ENCODE measurements at regions not wholly inside any gene's neighbourhood (a gene's known extent, or its start where the extent isn't known, plus 50 kb on each side); places are given as distances from the start of the nearest gene placed in this dataset.

DNA sequence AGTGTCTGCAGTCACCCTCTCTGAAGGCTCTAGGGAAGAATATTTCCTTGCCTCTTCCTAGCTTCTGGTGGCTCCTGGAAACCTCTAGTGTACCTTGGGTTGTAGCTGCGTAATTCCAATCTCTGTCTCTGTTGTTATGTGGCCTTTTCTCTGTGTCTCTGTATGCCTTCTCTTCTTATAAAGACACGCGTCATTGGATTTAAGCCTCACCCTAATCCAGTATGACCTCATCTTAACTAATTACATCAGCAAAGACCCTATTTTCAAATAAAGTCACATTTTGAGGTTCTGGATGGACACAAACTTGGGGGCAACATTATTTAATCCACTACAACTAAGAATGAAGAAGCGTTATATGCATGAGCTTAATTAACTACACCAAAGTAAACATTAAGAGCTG is 111.4 kb upstream of the ZNF184 start:
- intact Hi-C loops (cut with DNase I): no loop called here
- no peak for DNase-seq

DNA sequence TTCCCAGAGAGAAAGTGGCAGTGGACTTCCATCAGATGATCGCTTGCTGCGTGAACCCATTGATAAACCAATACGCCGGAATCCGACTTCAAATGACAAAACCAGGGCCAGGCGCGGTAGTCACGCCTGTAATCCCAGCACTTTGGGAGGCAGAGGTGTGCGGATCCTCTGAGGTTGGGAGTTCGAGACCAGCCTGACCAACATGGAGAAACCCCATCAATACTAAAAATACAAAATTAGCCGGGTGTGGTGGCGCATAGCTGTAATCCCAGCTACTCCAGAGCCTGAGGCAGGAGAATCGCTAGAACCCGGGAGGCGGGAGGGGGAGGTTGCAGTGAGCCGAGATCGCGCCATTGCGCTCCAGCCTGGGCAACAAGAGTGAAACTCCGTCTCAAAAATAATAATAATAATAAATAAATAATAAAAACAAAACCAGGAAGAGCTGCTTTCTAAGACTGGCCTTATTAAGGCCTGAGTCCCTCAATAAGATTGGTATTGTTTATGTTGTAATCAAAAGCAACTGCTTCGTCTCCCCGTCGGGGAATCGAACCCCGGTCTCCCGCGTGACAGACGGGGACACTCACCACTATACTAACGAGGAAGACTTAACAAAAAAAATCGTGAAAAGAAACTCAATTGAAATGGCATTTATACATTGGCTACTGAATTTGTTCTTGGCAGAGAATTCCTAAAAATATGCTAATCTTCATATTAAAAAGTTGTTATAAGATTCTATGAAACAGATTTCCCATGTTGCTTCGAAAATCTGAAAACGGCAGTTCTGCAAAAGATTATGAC is 110.2 kb upstream of the ZNF184 start:
- 6 to 12% methylated on average over 32 of the region's 32 CpGs for WGBS, 2 donors
- TF ChIP-seq, protein P1, sequence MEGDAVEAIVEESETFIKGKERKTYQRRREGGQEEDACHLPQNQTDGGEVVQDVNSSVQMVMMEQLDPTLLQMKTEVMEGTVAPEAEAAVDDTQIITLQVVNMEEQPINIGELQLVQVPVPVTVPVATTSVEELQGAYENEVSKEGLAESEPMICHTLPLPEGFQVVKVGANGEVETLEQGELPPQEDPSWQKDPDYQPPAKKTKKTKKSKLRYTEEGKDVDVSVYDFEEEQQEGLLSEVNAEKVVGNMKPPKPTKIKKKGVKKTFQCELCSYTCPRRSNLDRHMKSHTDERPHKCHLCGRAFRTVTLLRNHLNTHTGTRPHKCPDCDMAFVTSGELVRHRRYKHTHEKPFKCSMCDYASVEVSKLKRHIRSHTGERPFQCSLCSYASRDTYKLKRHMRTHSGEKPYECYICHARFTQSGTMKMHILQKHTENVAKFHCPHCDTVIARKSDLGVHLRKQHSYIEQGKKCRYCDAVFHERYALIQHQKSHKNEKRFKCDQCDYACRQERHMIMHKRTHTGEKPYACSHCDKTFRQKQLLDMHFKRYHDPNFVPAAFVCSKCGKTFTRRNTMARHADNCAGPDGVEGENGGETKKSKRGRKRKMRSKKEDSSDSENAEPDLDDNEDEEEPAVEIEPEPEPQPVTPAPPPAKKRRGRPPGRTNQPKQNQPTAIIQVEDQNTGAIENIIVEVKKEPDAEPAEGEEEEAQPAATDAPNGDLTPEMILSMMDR (IDR thresholded peaks at IDR 0.05): no peak

More for the DNA sequence above, 111.4 kb upstream of the ZNF184 start:
- Histone ChIP-seq H3K27ac (no peak overlapping the region), H3K9me3 (peaks cover 0 to 6% (median 0%) of the 10 kb centered on the region in 11 donors), H3K36me3 (no peaks in the 10 kb centered on the region), H3K4me3 (no peak overlapping the region), H3K4me1 (no peaks in the 10 kb centered on the region), H3K27me3 (peaks cover 0 to 93% (median 74%) of the 10 kb centered on the region in 7 donors)
- ATAC-seq: no peak
- WGBS, 2 donors: 84 to 88% methylated on average over 4 of the region's 4 CpGs
- TF ChIP-seq, protein P1 (IDR thresholded peaks at IDR 0.05): no peak

DNA sequence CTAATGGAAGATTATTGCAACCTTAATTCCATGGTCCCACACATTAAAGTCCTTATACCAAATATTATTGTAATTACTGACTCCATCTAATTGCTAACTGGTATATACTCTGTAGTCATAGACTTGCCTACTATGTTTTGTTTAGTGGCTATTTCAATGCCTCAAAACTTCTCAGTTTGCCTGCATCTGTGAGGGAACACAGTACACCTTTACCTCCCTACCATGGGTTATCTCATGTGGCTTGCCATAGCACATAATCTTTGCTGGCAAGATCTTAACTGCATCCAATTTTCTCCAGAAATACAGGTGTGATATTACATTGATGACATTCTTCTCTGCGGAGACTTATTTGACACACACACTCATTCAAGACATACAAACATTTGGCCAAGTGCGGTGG is 107.1 kb upstream of the ZNF184 start:
- Histone ChIP-seq H3K4me3 (no peak overlapping the region), H3K9me3 (peaks cover 0 to 6% (median 0%) of the 10 kb centered on the region in 11 donors), H3K27me3 (peaks cover 0 to 85% (median 61%) of the 10 kb centered on the region in 7 donors), H3K27ac (no peak overlapping the region), H3K4me1 (no peaks in the 10 kb centered on the region), H3K36me3 (no peaks in the 10 kb centered on the region)
- DNase-seq: no peak
- TF ChIP-seq, protein P1 (IDR thresholded peaks at IDR 0.05): no peak
- intact Hi-C loops (cut with DNase I): no loop called here
- no peak for ATAC-seq
- WGBS, 2 donors: 91 to 94% methylated on average over 2 of the region's 2 CpGs

More for the DNA sequence above, 110.2 kb upstream of the ZNF184 start:
- ATAC-seq: no peak
- no peak overlapping the region for H3K27ac ChIP-seq
- H3K4me1 ChIP-seq: no peaks in the 10 kb centered on the region
- peaks cover 0 to 95% (median 77%) of the 10 kb centered on the region in 7 donors for H3K27me3 ChIP-seq
- intact Hi-C loops (cut with DNase I): no loop called here
- no peak for DNase-seq
- peaks cover 0 to 6% (median 0%) of the 10 kb centered on the region in 11 donors for H3K9me3 ChIP-seq
- H3K4me3 ChIP-seq: no peak overlapping the region
- no peaks in the 10 kb centered on the region for H3K36me3 ChIP-seq

DNA sequence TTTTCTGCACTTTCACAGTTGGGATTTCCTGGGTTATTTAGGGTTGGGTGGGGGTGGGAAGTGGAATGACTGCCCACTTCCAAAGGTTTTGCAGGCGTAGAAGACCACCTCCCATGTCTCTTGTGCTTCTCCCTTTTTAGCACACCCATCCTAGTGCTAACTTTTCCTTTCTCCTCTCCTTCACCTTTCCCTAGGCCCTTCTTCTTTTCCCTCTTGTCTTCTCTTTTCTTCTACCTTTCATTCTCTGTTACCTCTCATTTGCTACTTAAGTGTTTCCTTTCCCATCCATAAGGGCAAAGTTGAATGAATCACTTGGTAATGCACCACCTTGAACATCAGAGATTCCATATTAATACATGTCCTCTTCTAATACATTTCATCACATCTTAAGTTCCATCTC is 105.0 kb upstream of the ZNF184 start:
- 43 to 67% methylated on average over 1 of the region's 1 CpG for WGBS, 2 donors
- peaks cover 0 to 70% (median 45%) of the 10 kb centered on the region in 7 donors for H3K27me3 ChIP-seq
- no peaks in the 10 kb centered on the region for H3K4me1 ChIP-seq
- ATAC-seq (no peak), DNase-seq (no peak)
- H3K27ac ChIP-seq: no peak overlapping the region
- H3K36me3 ChIP-seq: no peaks in the 10 kb centered on the region
- H3K9me3 ChIP-seq: peaks cover 0 to 6% (median 0%) of the 10 kb centered on the region in 11 donors
- intact Hi-C loops (cut with DNase I): no loop called here
- TF ChIP-seq, protein P1 (IDR thresholded peaks at IDR 0.05): no peak
- no peak overlapping the region for H3K4me3 ChIP-seq

Measured in heart right ventricle (tissue), 16 donors.